A673 (cell line): ENCODE measurements at regions not wholly inside any gene's neighbourhood (a gene's known extent, or its start where the extent isn't known, plus 50 kb on each side); places are given as distances from the start of the nearest gene placed in this dataset.

Experiments used
- CTCF ChIP-seq: fragments of 300-800, 200-600 bp; sonication (generic); conservative IDR thresholded peaks from 2 replicates; pipeline ENCODE4 v1.5.1; 2017; ENCODE audit warnings: low read depth, mild to moderate bottlenecking, antibody characterized with exemption, low read length, moderate library complexity, mixed read lengths
- EZH2 ChIP-seq: fragments of 200-600 bp; sonication (generic); IDR thresholded peaks from 2 replicates; pipeline ENCODE4 v1.6.1; 2017; ENCODE audit warnings: borderline replicate concordance, low read depth, mild to moderate bottlenecking, mixed read lengths, antibody characterized with exemption, low read length; ENCODE audit not compliant: poor library complexity, severe bottlenecking

DNA sequence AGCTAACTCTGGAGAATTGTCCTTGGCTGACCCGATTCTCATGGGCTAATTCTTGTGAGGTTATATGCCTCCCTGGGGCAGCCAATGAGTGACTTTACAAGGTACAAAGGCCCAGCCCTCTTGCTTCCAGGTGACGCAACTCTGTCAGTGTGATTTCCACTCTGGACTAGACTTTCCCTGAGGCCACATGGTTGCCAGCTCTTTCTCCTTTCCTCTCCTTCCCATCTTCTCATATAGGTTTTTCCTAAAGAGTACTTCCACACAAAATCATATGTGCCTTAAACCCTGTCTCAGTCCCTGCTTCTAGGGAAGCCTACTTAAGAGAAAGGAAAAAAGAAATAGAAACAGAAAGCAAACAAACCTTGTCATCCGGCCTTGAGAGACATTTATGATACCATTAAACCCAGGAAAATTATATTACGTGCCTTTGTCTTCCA, 226.2 kb upstream of the ZSWIM2 start:
- no peak for TF ChIP-seq CTCF
- TF ChIP-seq EZH2: no peak
